ENCODE measurements at regions not wholly inside any gene's neighbourhood (a gene's known extent, or its start where the extent isn't known, plus 50 kb on each side); places are given as distances from the start of the nearest gene placed in this dataset.
"Not testable (repeated sequence)": the region's sequence is repeated elsewhere in the genome, so short reads cannot be mapped to it uniquely, and the experiment has no call there.

- no peaks in the 10 kb centered on the region for H3K4me1 ChIP-seq (ENCODE audit: control insufficient read depth, insufficient read depth, low read length, unreplicated experiment)
- H3K4me3 ChIP-seq (ENCODE audit: low read depth, low read length) = no peak overlapping the region
- no peaks in the 10 kb centered on the region for H3K27me3 ChIP-seq (ENCODE audit: insufficient read depth, low read length)
- no peaks in the 10 kb centered on the region for H3K36me3 ChIP-seq (ENCODE audit: insufficient read depth, low read length)
- H2AFZ ChIP-seq (ENCODE audit: low read length, unreplicated experiment) = no peak overlapping the region
- H3K79me2 ChIP-seq (ENCODE audit: control insufficient read depth, insufficient read depth, low read length, unreplicated experiment) = no peaks in the 10 kb centered on the region
- H3K27ac ChIP-seq (ENCODE audit: low read depth, low read length) = no peak overlapping the region
Measured at GRCh38 chr20:39751557-39752137, 789.5 kb downstream of the DHX35 start.

GRCh38 chr20:39745380-39745779, 783.2 kb downstream of the DHX35 start:
- Histone ChIP-seq H3K79me2 (ENCODE audit: control insufficient read depth, insufficient read depth, low read length, unreplicated experiment) (no peaks in the 10 kb centered on the region), H2AFZ (ENCODE audit: low read length, unreplicated experiment) (no peak overlapping the region), H3K36me3 (ENCODE audit: insufficient read depth, low read length) (no peaks in the 10 kb centered on the region), H3K27ac (ENCODE audit: low read depth, low read length) (no peak overlapping the region), H3K4me1 (ENCODE audit: control insufficient read depth, insufficient read depth, low read length, unreplicated experiment) (no peaks in the 10 kb centered on the region), H3K4me3 (ENCODE audit: low read depth, low read length) (no peak overlapping the region), H3K27me3 (ENCODE audit: insufficient read depth, low read length) (no peaks in the 10 kb centered on the region)

- no peaks in the 10 kb centered on the region for H3K27me3 ChIP-seq (ENCODE audit: insufficient read depth, low read length)
- H3K27ac ChIP-seq (ENCODE audit: low read depth, low read length) = no peak overlapping the region
- H3K79me2 ChIP-seq (ENCODE audit: control insufficient read depth, insufficient read depth, low read length, unreplicated experiment) = no peaks in the 10 kb centered on the region
- H3K4me3 ChIP-seq (ENCODE audit: low read depth, low read length) = no peak overlapping the region
- H3K4me1 ChIP-seq (ENCODE audit: control insufficient read depth, insufficient read depth, low read length, unreplicated experiment) = no peaks in the 10 kb centered on the region
- no peak overlapping the region for H2AFZ ChIP-seq (ENCODE audit: low read length, unreplicated experiment)
- no peaks in the 10 kb centered on the region for H3K36me3 ChIP-seq (ENCODE audit: insufficient read depth, low read length)
Measured at GRCh38 chr20:39738651-39739050, 776.5 kb downstream of the DHX35 start.

- Histone ChIP-seq H3K4me3 (ENCODE audit: low read depth, low read length) (no peak overlapping the region), H3K36me3 (ENCODE audit: insufficient read depth, low read length) (no peaks in the 10 kb centered on the region), H2AFZ (ENCODE audit: low read length, unreplicated experiment) (no peak overlapping the region), H3K4me1 (ENCODE audit: control insufficient read depth, insufficient read depth, low read length, unreplicated experiment) (no peaks in the 10 kb centered on the region), H3K27ac (ENCODE audit: low read depth, low read length) (no peak overlapping the region), H3K27me3 (ENCODE audit: insufficient read depth, low read length) (no peaks in the 10 kb centered on the region), H3K79me2 (ENCODE audit: control insufficient read depth, insufficient read depth, low read length, unreplicated experiment) (no peaks in the 10 kb centered on the region)
Measured at GRCh38 chr20:39736434-39737327, 774.5 kb downstream of the DHX35 start.

GRCh38 chr20:39725513-39725912, 763.4 kb downstream of the DHX35 start:
- H3K4me1 ChIP-seq (ENCODE audit: control insufficient read depth, insufficient read depth, low read length, unreplicated experiment); H3K79me2 ChIP-seq (ENCODE audit: control insufficient read depth, insufficient read depth, low read length, unreplicated experiment); H3K27me3 ChIP-seq (ENCODE audit: insufficient read depth, low read length); H3K4me3 ChIP-seq (ENCODE audit: low read depth, low read length); H3K36me3 ChIP-seq (ENCODE audit: insufficient read depth, low read length); H2AFZ ChIP-seq (ENCODE audit: low read length, unreplicated experiment); H3K27ac ChIP-seq (ENCODE audit: low read depth, low read length): not testable (repeated sequence)

- Histone ChIP-seq H2AFZ (ENCODE audit: low read length, unreplicated experiment) (no peak overlapping the region), H3K27ac (ENCODE audit: low read depth, low read length) (no peak overlapping the region), H3K79me2 (ENCODE audit: control insufficient read depth, insufficient read depth, low read length, unreplicated experiment) (no peaks in the 10 kb centered on the region), H3K36me3 (ENCODE audit: insufficient read depth, low read length) (no peaks in the 10 kb centered on the region), H3K4me1 (ENCODE audit: control insufficient read depth, insufficient read depth, low read length, unreplicated experiment) (no peaks in the 10 kb centered on the region), H3K4me3 (ENCODE audit: low read depth, low read length) (no peak overlapping the region), H3K27me3 (ENCODE audit: insufficient read depth, low read length) (no peaks in the 10 kb centered on the region)
Measured at GRCh38 chr20:39719293-39719692, 757.1 kb downstream of the DHX35 start.

GRCh38 chr20:39717936-39718335, 755.8 kb downstream of the DHX35 start:
- no peaks in the 10 kb centered on the region for H3K27me3 ChIP-seq (ENCODE audit: insufficient read depth, low read length)
- H3K27ac ChIP-seq (ENCODE audit: low read depth, low read length) = no peak overlapping the region
- H3K4me3 ChIP-seq (ENCODE audit: low read depth, low read length) = no peak overlapping the region
- H3K36me3 ChIP-seq (ENCODE audit: insufficient read depth, low read length) = no peaks in the 10 kb centered on the region
- H3K79me2 ChIP-seq (ENCODE audit: control insufficient read depth, insufficient read depth, low read length, unreplicated experiment) = no peaks in the 10 kb centered on the region
- H2AFZ ChIP-seq (ENCODE audit: low read length, unreplicated experiment) = no peak overlapping the region
- H3K4me1 ChIP-seq (ENCODE audit: control insufficient read depth, insufficient read depth, low read length, unreplicated experiment) = no peaks in the 10 kb centered on the region

GRCh38 chr20:39716796-39717341, 754.7 kb downstream of the DHX35 start:
- Histone ChIP-seq H3K4me3 (ENCODE audit: low read depth, low read length) (no peak overlapping the region), H3K79me2 (ENCODE audit: control insufficient read depth, insufficient read depth, low read length, unreplicated experiment) (no peaks in the 10 kb centered on the region), H3K27ac (ENCODE audit: low read depth, low read length) (no peak overlapping the region), H3K36me3 (ENCODE audit: insufficient read depth, low read length) (no peaks in the 10 kb centered on the region), H2AFZ (ENCODE audit: low read length, unreplicated experiment) (no peak overlapping the region), H3K4me1 (ENCODE audit: control insufficient read depth, insufficient read depth, low read length, unreplicated experiment) (no peaks in the 10 kb centered on the region), H3K27me3 (ENCODE audit: insufficient read depth, low read length) (no peaks in the 10 kb centered on the region)

GRCh38 chr20:39713076-39713840, 751.1 kb downstream of the DHX35 start:
- Histone ChIP-seq H2AFZ (ENCODE audit: low read length, unreplicated experiment) (no peak overlapping the region), H3K4me1 (ENCODE audit: control insufficient read depth, insufficient read depth, low read length, unreplicated experiment) (no peaks in the 10 kb centered on the region), H3K27ac (ENCODE audit: low read depth, low read length) (no peak overlapping the region), H3K27me3 (ENCODE audit: insufficient read depth, low read length) (no peaks in the 10 kb centered on the region), H3K4me3 (ENCODE audit: low read depth, low read length) (no peak overlapping the region), H3K36me3 (ENCODE audit: insufficient read depth, low read length) (no peaks in the 10 kb centered on the region), H3K79me2 (ENCODE audit: control insufficient read depth, insufficient read depth, low read length, unreplicated experiment) (no peaks in the 10 kb centered on the region)

GRCh38 chr20:39706184-39706663, 744.1 kb downstream of the DHX35 start:
- H2AFZ ChIP-seq (ENCODE audit: low read length, unreplicated experiment) = no peak overlapping the region
- no peaks in the 10 kb centered on the region for H3K36me3 ChIP-seq (ENCODE audit: insufficient read depth, low read length)
- H3K4me3 ChIP-seq (ENCODE audit: low read depth, low read length) = no peak overlapping the region
- H3K4me1 ChIP-seq (ENCODE audit: control insufficient read depth, insufficient read depth, low read length, unreplicated experiment) = no peaks in the 10 kb centered on the region
- no peaks in the 10 kb centered on the region for H3K27me3 ChIP-seq (ENCODE audit: insufficient read depth, low read length)
- no peaks in the 10 kb centered on the region for H3K79me2 ChIP-seq (ENCODE audit: control insufficient read depth, insufficient read depth, low read length, unreplicated experiment)
- H3K27ac ChIP-seq (ENCODE audit: low read depth, low read length) = no peak overlapping the region
